ENCODE measurements at regions not wholly inside any gene's neighbourhood (a gene's known extent, or its start where the extent isn't known, plus 50 kb on each side); places are given as distances from the start of the nearest gene placed in this dataset.

- peak; percentile 57 for DNase-seq (ENCODE audit: low spot score)
Observed at GRCh38 chr3:16658004-16658924, 53.0 kb upstream of the DAZL start.

DNA sequence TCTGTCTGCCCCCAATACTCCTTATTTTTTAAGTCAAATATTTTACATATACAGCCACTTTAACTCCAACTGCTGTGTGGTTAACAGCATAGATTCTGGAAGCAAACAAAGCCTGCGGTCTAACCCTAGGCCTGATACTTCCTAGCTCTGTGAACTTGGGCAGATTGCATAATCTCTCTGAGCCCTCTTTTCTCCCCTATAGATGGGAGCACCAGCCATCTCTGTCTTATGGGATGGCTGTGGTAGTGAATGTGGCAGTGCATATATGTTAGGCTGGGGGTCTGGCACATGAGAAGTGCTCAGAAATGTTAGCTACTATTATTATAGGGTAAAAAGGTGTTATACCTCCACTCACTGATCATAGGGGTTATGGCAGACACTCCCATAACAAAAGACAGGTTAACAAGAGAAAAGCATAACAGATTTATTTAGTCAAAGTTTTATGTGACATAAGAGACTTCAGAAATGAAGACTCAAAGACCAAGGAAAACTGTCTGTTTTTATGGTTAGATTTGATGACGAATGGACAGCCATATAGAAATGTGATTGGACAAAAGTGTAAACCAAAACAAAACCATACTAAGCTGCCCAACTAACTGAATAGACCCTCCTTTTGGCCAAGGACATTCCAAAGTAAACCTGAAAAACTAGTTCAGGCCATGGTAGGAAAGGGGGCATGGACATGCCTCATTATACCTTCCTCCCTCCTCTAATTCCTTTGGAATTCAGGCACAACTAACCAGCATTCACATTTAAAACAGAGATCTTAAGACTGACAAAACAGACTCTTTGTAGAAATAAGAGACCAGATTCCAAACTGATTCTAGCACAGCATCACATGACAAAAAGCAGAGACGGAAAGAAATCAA lies 53.9 kb upstream of the DAZL start:
- peak; percentile 20 for DNase-seq (ENCODE audit: low spot score)

- peak; percentile 37 for DNase-seq (ENCODE audit: low spot score)
Observed at GRCh38 chr3:16663854-16664712, 58.9 kb upstream of the DAZL start.

DNA sequence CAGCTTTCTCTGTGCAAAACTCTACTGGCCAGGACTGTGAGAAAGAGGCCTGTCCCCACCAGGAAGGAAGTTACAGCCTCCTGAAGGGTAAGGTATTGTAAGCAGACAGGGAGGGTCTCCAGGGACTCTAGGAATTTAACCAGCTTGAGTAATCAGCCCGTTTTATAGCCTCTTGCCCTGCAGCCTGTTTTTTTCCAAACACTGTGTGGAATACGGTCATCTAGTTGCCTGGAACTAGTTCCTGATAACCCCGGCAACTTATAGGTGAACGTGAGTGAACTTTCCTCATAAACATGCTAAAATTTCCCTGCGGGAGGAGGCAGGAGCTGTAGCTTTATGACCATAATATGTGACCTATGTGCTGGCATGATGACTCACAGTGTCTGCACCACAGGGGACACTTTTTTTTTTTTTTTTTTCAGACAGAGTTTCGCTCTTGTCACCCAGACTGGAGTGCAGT lies 60.1 kb upstream of the DAZL start:
- no peak for DNase-seq (ENCODE audit: low spot score)

- no peak for DNase-seq (ENCODE audit: low spot score)
Observed at GRCh38 chr3:16666206-16666605, 61.0 kb upstream of the DAZL start.

- no peak for DNase-seq (ENCODE audit: low spot score)
Observed at GRCh38 chr3:16667633-16668032, 62.4 kb upstream of the DAZL start.

- DNase-seq (ENCODE audit: low spot score): no peak
Observed at GRCh38 chr3:16668776-16669545, 63.7 kb upstream of the DAZL start.

DNA sequence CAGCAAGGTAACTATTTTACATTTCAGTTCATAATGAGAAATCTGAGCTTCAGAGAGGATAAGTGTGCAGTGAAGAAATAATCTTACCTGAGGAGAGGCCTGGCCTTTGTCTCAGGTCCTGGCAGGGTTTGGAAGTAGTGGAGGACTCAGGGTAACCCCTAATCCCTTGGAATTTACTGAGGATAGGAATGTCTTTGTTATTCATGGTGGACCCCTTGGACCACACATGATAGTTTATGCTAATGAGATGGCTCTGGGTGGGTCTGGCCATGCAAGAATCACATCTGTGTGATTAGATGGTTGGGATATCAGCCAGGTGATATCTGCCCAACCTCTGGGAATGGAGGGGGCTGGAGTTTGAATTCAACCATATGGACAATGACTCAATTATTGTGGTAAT lies 65.0 kb upstream of the DAZL start:
- DNase-seq (ENCODE audit: low spot score): peak; percentile 39

GRCh38 chr3:16671690-16672089 lies 66.5 kb upstream of the DAZL start:
- DNase-seq (ENCODE audit: low spot score): peak; percentile 50

- no peak for DNase-seq (ENCODE audit: low spot score)
Observed at GRCh38 chr3:16673530-16673929, 68.3 kb upstream of the DAZL start.

DNA sequence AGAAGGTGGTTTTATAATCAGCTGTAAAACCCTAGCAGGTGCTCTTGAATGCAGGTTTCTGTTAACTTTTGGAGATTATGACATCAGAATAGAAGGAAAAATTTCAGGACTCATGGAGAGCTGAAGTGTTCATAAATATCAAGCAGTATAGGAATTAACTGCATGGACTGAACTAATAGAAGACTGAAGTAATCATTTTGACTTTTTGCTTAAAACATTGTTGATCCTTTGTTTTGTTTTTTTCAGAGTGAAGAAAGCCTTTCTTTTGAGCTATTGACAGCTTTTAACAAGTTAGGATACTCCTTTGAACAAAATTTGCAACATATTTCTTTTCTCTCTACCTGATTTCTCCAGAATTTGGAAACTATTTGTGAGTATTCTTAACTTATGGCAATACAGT lies 70.6 kb upstream of the DAZL start:
- no peak for DNase-seq (ENCODE audit: low spot score)

DNA sequence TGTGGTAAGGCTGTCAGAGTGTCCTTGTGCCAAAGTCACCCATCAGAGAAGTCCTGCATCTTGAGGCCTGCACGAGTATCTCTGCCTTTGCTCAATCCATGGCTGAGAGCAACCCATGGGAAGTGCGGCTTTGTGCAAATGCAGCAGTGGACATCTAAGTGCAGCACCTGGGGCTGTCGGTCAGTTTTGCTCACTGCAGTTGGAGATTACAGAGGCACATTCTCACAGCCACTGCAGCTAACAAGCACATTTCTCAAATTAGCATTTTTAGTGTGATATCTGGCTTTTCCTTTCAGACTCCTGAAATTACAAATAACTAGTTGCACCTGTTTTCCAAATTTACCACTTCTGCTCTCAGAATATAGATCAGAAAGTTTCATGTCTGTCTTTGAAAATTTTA lies 81.5 kb upstream of the DAZL start:
- no peak for DNase-seq (ENCODE audit: low spot score)

DNA sequence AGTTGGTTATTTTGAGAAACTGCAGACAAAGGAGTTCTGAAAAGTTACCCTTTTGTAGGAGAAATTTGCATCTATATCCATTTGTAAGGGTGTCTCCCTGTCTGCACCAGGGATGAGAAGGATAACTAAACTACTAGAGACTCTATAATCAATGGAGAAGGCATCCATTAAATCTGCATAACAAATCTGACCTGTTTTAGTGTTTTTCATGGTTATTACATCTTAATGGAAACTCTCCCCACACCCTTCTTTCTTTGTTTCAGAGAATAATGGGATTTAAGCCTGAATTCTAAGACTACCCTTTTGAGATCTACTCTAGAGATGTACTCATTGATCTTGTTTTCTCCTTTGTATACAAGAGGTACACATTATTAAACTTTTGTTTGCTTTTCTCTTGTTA lies 82.0 kb upstream of the DAZL start:
- peak; percentile 16 for DNase-seq (ENCODE audit: low spot score)

DNA sequence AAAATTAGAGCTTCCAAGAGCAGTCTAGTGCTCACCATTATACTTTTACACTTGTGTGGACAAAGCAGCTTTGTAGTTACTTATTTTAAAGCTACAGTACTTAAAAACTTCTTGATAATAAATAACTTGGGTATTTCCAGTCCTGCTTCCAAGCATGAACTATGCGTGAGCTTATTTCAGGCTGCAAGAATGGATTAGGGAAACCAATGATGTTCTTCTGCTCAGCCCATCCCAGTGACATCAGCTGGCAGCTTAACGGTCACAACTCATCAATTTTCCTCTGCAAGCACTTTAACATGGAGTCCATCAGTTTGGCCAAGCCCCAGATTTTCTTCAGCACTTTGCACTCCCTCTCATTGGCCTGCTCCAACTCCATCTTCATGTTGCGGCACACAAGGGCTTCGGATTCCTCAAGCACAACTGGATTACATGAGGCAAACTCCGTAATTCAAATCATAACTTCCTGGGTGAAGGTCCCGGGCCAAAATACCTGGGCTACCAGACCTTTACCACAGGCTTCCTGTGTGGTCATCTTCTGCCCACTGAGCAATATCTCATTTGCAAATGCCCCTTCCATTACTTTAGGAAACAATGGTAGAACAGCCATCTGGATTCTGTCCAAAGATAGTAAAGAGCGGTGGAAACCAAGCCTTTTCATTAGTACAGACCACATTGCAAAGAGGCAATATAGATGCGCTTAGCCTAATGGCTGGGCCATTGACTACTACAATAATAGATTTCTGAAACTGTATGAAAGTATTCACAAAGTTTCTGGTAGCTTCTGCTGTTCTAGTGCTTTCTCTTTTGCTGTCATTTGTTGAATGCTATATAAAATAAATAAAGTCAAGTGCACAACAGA lies 87.5 kb upstream of the DAZL start:
- DNase-seq (ENCODE audit: low spot score): no peak

DNA sequence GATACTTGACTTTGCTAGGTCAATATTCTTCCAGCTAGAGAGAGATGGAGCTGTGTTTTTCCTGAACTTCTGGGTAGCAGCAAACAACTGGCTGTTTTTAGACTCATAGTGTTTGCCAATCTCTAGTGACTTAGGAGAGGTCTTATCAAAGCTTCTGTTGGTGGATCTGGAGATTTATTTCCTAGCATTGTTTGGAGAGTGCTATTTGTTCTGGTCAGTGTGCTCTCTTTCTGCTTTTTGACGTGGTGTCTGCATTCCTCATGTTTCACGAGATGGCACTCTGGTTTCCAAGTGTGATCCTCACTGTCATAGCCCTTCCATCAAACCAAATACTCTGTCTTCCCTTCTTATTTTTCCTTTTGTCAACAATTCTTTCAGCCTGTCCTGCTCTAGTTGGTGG lies 88.6 kb upstream of the DAZL start:
- DNase-seq (ENCODE audit: low spot score): no peak

DNA sequence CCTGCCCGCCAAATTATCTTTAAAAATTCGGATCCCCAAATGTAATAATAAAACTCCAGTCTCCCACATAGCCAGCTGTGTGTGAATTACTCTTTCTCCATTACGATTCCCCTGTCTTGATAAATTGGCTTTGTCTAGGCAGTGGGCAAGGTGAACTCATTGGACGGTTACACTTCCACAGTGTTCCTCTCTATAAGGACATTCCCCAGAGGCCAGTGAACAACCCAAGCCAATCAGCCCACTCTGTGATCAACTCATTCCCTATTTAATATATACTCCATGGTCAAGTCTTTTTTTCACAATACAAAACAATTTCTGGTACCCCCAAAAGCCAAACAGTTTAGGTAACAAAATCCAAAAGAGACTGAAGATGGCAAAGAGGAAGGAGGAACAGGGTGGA lies 90.5 kb upstream of the DAZL start:
- no peak for DNase-seq (ENCODE audit: low spot score)

- no peak for DNase-seq (ENCODE audit: low spot score)
Observed at GRCh38 chr3:16697443-16698147, 92.4 kb upstream of the DAZL start.

DNA sequence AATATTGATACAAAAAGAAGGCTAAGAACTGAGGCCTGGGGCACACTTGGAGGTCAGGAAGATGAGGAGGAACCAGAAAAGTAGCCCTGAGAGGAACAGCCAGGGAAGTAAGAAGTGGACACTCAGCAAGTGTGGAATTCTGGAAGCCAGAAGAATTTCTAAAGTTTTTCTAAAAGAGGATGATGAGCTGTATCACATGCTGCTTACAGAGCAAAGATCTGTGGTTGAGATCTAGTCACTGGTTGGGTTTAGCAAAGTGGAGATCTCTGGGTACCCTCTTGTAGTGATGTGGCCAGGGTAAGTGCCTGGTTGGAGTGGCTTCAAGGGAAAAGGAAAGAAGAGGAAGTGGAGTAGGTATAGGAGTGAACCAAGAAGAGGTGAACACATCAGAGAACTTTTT lies 95.4 kb upstream of the DAZL start:
- no peak for DNase-seq (ENCODE audit: low spot score)

GRCh38 chr3:16704941-16705340 lies 99.7 kb upstream of the DAZL start:
- no peak for DNase-seq (ENCODE audit: low spot score)

GRCh38 chr3:16707260-16707659 lies 102.0 kb upstream of the DAZL start:
- DNase-seq (ENCODE audit: low spot score): no peak

Data from iPS-NIHi11 (cell line).